Natural killer cell treated with Interleukin-12 subunit alpha and Interleukin-12 subunit beta and Interleukin-15 and Interleukin-18, amount 100 ng/mL, for 72 hours (primary cell): ENCODE measurements at regions not wholly inside any gene's neighbourhood (a gene's known extent, or its start where the extent isn't known, plus 50 kb on each side); places are given as distances from the start of the nearest gene placed in this dataset.
A peak's percentile ranks its signal among the peaks of the same experiment; 100 is the strongest.
"Not testable (repeated sequence)": the region's sequence is repeated elsewhere in the genome, so short reads cannot be mapped to it uniquely, and the experiment has no call there.

ENCODE experiments used
- ATAC-seq, 2 donors: fragments of 150-1000 bp; cut with Tn5 transposase in 1 of 2; sonication (Bioruptor Pico), chemical (Tn5 transposase) in 1 of 2; 2 replicates each; pipeline ENCODE4 v1.10.0; 2021
- DNase-seq: peaks from one replicate; pipeline ENCODE4 v3.0.0; 2022; ENCODE audit warnings: low spot score
- H3K27ac Mint-ChIP-seq, 2 donors: 1 replicate in 1 of 2; 2 replicates in 1 of 2; pipeline ENCODE4 v1.8.0; 2022; ENCODE audit warnings: mixed read lengths in 2 of 2, mild to moderate bottlenecking in 1 of 2, moderate library complexity in 1 of 2
- H3K27me3 Mint-ChIP-seq, 2 donors: 1 replicate in 1 of 2; 2 replicates in 1 of 2; pipeline ENCODE4 v1.8.0; 2022; ENCODE audit warnings: mixed read lengths in 2 of 2
- H3K36me3 Mint-ChIP-seq: one replicate; pipeline ENCODE4 v1.8.0; 2022; ENCODE audit warnings: mixed read lengths
- H3K4me1 Mint-ChIP-seq, 2 donors: 1 replicate in 1 of 2; 2 replicates in 1 of 2; pipeline ENCODE4 v1.8.0; 2022; ENCODE audit warnings: low read depth in 2 of 2, mixed read lengths in 2 of 2, mild to moderate bottlenecking in 1 of 2
- H3K4me3 Mint-ChIP-seq: one replicate; pipeline ENCODE4 v1.8.0; 2022; ENCODE audit warnings: mixed read lengths
- H3K9me3 Mint-ChIP-seq: 2 replicates; pipeline ENCODE4 v1.8.0; 2022; ENCODE audit warnings: mixed read lengths

GRCh38 chr5:34410411-34411139, 245.6 kb upstream of the RAI14 start:
- Mint-ChIP-seq H3K4me1 (no peaks in the 10 kb centered on the region), H3K9me3 (no peaks in the 10 kb centered on the region), H3K36me3 (no peaks in the 10 kb centered on the region), H3K4me3 (no peak overlapping the region), H3K27ac (no peak overlapping the region), H3K27me3 (peaks cover 0 to 8% of the 10 kb centered on the region in 2 donors)
- ATAC-seq (no peak), DNase-seq (no peak)

DNA sequence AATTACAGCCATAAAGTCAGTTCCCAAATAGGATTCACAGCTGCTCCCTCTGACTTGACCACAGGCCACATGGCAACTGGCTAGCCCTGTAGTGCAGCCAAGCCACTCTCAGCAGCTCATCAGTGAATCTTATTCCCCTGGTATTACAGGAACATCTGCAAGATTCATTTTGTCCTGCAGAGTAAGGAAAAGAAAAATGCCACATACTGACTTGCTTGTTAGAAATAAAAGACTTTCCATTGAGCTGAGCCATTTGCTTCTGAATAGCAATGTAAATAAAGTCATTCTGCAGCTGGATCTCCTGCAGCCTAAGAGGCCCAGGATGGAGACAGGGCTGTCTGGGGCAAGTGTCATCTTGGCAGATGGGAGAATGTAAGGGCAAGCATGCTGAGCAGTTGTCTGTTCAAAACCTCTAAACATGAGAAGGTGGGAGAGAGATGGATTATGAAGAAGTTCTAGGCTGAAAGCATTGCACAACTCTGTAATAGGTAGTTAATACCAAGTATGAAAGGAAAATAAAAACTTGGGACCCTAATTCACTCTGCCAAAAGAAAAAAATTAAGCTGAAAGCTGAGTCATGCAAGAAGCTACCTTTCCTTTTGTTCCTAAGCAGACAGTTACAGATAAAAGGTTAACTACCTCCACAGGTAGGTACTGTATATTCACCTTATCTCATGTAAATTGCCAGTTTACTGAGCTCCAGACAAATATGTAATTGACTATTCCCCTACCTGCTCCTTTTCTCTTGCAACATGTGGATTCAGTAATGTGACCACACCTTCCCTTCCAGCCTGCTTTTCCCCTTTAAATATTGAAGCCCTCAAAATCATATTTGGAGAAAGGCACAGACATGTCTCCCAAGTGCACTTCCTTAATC, 244.4 kb upstream of the RAI14 start:
- DNase-seq (no peak), ATAC-seq (no peak)
- Mint-ChIP-seq H3K9me3 (no peaks in the 10 kb centered on the region), H3K4me1 (no peaks in the 10 kb centered on the region), H3K27me3 (peaks cover 0 to 8% of the 10 kb centered on the region in 2 donors), H3K27ac (no peak overlapping the region), H3K36me3 (no peaks in the 10 kb centered on the region), H3K4me3 (no peak overlapping the region)

DNA sequence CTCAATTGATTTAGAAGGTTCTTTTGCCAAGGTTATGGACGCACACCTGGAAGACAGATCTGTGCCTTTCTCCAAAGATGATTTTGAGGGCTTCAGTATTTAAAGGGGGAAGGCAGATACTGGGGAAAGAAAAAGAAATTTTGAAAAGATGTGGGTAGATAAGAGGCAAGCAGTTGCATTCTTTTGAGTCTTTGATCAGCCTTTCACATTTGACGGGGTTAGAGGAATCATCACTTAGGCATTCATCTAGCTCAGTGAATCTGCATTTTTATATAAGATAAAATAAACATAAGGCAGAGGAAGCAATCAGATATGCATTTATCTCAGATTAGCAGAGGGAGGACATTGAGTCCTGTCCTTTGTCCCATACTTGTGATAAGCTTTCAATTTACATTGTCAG, 243.4 kb upstream of the RAI14 start:
- no peak overlapping the region for H3K4me3 Mint-ChIP-seq
- ATAC-seq = no peak
- H3K9me3 Mint-ChIP-seq = no peaks in the 10 kb centered on the region
- no peak overlapping the region for H3K27ac Mint-ChIP-seq
- H3K4me1 Mint-ChIP-seq = no peaks in the 10 kb centered on the region
- DNase-seq = no peak
- H3K27me3 Mint-ChIP-seq = peaks cover 0 to 8% of the 10 kb centered on the region in 2 donors
- H3K36me3 Mint-ChIP-seq = no peaks in the 10 kb centered on the region

- DNase-seq (no peak), ATAC-seq (peak in 1 of 2 donors; percentile 36)
- H3K9me3 Mint-ChIP-seq = no peaks in the 10 kb centered on the region
- peaks cover 4% of the 10 kb centered on the region for H3K36me3 Mint-ChIP-seq
- no peaks in the 10 kb centered on the region for H3K4me1 Mint-ChIP-seq
- no peak overlapping the region for H3K4me3 Mint-ChIP-seq
- H3K27ac Mint-ChIP-seq = no peak overlapping the region
- H3K27me3 Mint-ChIP-seq = peaks cover 0 to 8% of the 10 kb centered on the region in 2 donors
Measured at GRCh38 chr5:34415559-34416198, 240.4 kb upstream of the RAI14 start.

DNA sequence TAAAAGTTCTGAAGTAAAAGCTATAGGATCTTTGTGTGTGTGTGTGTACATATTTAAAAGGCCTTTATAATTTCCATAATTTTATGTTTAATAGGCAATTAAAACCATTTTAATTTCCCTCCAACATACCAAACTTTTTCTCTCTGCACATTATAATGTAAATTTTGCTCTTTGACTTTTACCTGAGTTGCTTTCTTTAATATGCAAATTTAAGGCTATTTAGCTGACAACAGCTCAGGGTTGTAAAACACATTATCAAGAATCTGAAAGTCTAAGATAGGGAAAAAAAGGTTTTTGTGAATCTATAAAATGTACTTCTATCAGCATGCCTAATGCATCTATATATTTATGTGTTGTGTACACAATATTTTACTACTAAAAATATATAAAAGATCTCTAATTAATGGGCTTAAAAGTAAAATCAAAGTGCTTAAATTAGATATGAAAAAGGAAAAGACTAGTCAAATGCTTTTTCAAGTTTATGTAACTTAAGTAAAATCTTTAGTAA, 239.6 kb upstream of the RAI14 start:
- Mint-ChIP-seq H3K9me3 (no peaks in the 10 kb centered on the region), H3K4me1 (no peaks in the 10 kb centered on the region), H3K27me3 (peaks cover 0 to 8% of the 10 kb centered on the region in 2 donors), H3K36me3 (peaks cover 4% of the 10 kb centered on the region), H3K27ac (no peak overlapping the region), H3K4me3 (no peak overlapping the region)
- ATAC-seq (no peak), DNase-seq (no peak)

GRCh38 chr5:34420191-34420590, 235.9 kb upstream of the RAI14 start:
- not testable (repeated sequence) for H3K4me1 Mint-ChIP-seq, ATAC-seq, H3K36me3 Mint-ChIP-seq, H3K9me3 Mint-ChIP-seq, H3K27ac Mint-ChIP-seq, H3K27me3 Mint-ChIP-seq, DNase-seq, H3K4me3 Mint-ChIP-seq

DNA sequence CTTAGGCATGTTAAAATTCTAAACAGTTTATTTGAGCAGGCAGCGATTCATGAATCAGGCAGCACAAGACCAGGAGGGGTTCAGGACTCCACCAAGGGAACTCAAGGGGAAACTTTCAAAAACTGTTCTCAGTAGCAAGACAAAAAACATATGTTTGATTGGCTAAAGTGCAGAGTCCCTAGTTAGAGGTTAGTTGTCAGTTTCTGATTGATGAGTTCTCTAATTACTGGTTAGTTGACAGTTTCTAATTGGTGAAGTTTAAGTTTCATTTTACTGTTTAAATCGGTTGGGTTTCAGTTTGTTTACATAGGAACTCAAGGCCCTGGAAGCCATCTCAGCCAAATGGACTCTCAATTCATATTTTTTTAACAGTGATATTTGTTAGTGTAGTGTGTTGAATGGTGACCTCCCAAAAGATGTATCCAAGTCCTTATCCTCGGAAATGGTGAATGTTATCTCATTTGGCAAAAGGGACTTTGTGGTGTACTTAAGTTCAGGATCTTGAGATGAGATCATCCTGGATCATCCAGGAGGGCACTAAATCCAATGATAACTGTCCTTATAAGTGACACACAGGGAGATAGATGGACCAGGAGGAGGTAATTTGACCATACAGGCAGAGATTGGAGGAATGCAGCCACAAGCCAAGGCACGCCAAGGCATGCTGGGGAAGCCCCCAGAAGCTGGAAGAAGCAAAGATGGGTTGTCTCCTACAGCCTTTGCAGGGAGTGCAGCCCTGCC, 219.2 kb upstream of the RAI14 start:
- no peak overlapping the region for H3K4me3 Mint-ChIP-seq
- H3K9me3 Mint-ChIP-seq = peaks cover 6% of the 10 kb centered on the region
- no peaks in the 10 kb centered on the region for H3K36me3 Mint-ChIP-seq
- peaks cover 10 to 17% of the 10 kb centered on the region in 2 donors for H3K27me3 Mint-ChIP-seq
- H3K4me1 Mint-ChIP-seq = no peaks in the 10 kb centered on the region
- no peak overlapping the region for H3K27ac Mint-ChIP-seq
- ATAC-seq = no peak
- DNase-seq = no peak

- H3K9me3 Mint-ChIP-seq = peaks cover 3% of the 10 kb centered on the region
- ATAC-seq = no peak
- no peaks in the 10 kb centered on the region for H3K4me1 Mint-ChIP-seq
- H3K27ac Mint-ChIP-seq = no peak overlapping the region
- H3K4me3 Mint-ChIP-seq = no peak overlapping the region
- no peaks in the 10 kb centered on the region for H3K36me3 Mint-ChIP-seq
- H3K27me3 Mint-ChIP-seq = peaks cover 3 to 10% of the 10 kb centered on the region in 2 donors
- no peak for DNase-seq
Measured at GRCh38 chr5:34439601-34440000, 216.5 kb upstream of the RAI14 start.

DNA sequence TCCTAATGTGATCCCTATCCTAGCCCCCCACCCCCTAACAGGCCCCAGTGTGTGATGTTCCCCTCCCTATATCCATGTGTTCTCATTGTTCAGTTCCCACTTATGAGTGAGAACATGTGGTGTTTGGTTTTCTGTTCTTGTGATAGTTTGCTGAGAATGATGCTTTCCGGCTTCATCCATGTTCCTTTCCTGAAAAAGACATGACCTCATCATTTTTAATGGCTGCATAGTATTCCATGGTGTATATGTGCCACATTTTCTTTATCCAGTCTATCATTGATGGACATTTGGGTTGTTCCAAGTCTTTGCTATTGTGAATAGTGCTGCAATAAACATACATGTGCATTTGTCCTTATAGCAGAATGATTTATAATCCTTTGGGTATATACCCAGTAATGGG, 214.4 kb upstream of the RAI14 start:
- DNase-seq, H3K4me1 Mint-ChIP-seq, H3K9me3 Mint-ChIP-seq, H3K36me3 Mint-ChIP-seq, H3K4me3 Mint-ChIP-seq, H3K27ac Mint-ChIP-seq, ATAC-seq: not testable (repeated sequence)
- peaks cover 17% of the 10 kb centered on the region in 2 donors for H3K27me3 Mint-ChIP-seq

GRCh38 chr5:34447424-34447823, 208.7 kb upstream of the RAI14 start:
- no peak for DNase-seq
- no peak for ATAC-seq
- H3K9me3 Mint-ChIP-seq = no peaks in the 10 kb centered on the region
- H3K27ac Mint-ChIP-seq = no peak overlapping the region
- peaks cover 26 to 38% of the 10 kb centered on the region in 2 donors for H3K27me3 Mint-ChIP-seq
- H3K36me3 Mint-ChIP-seq = no peaks in the 10 kb centered on the region
- no peaks in the 10 kb centered on the region for H3K4me1 Mint-ChIP-seq
- H3K4me3 Mint-ChIP-seq = no peak overlapping the region

DNA sequence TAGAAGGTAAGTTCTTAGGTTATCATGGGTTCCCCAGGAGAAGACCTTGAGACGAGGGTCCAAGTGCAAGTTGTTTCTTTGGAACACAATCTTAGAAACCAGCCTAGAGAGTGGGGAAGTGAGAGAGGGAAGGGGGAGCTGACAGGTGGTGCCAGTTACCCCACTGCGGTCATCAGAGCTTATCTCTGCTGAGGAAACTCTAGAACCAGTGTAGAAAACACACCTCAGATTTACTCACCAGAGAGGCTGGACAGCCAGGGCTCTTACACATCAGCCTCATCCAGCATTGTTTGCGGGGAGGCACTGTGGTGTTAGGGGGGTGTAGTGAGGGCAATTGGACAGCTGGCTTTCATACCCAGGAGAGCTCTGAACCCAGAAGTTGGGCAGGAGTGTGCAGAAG, 206.5 kb upstream of the RAI14 start:
- Mint-ChIP-seq H3K27ac (no peak overlapping the region), H3K4me1 (no peaks in the 10 kb centered on the region), H3K9me3 (no peaks in the 10 kb centered on the region), H3K27me3 (peaks cover 27 to 39% of the 10 kb centered on the region in 2 donors), H3K36me3 (no peaks in the 10 kb centered on the region), H3K4me3 (no peak overlapping the region)
- DNase-seq = no peak
- no peak for ATAC-seq

DNA sequence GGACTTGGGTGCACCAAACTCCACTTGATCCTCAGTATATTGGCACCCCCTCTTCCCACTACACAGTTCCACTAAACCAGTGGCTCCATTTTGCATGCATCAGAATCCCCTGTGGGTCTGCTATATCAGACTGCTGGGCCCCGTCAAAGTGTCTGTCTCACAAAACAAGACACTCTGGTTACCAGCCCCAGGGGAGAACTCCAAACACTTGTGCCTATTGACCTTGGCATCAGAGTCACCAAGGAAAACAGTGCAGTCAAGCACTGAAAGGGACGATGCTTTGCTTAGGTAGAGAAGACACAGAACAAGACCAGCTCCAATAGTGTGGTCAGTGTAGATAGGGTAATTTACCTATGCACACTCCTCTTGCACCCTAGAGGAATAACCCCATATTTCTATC, 205.8 kb upstream of the RAI14 start:
- Mint-ChIP-seq H3K9me3 (no peaks in the 10 kb centered on the region), H3K4me3 (no peak overlapping the region), H3K36me3 (no peaks in the 10 kb centered on the region), H3K27me3 (peaks cover 24 to 34% of the 10 kb centered on the region in 2 donors), H3K27ac (no peak overlapping the region), H3K4me1 (no peaks in the 10 kb centered on the region)
- ATAC-seq (peak in 1 of 2 donors; percentile 48), DNase-seq (no peak)

DNA sequence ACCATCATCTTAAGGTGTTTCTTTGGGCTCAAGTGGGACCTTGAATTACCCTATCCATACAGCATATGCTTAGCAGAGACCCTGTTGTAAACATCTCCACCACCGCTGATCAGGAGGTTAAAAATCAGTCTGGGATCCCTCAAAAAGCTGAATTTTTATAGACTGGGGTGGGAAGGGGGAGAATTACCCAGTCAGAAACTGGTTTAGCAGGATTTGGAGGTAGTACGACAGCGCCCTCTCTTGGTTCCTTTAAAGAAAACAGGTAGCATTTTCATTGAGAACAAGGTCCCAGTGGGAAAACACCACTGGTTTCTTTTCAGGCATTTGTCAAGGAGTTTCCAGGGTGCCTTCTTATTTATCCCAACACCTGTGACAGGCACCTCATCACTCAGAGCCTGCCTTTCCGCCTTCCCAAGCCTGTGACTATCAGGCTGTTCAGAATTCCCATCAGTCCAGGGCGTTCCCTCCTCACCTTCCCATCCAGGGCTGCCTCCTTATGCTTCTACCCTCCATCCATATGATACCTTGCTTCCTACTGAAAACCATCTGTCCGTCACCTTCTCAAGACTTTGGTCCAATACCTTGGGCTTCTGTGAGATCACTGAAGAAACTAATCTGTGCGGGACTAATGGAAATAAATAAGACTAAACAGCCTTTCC, 203.8 kb upstream of the RAI14 start:
- H3K36me3 Mint-ChIP-seq = no peaks in the 10 kb centered on the region
- no peak overlapping the region for H3K4me3 Mint-ChIP-seq
- ATAC-seq (no peak), DNase-seq (no peak)
- no peak overlapping the region for H3K27ac Mint-ChIP-seq
- H3K4me1 Mint-ChIP-seq = no peaks in the 10 kb centered on the region
- no peaks in the 10 kb centered on the region for H3K9me3 Mint-ChIP-seq
- H3K27me3 Mint-ChIP-seq = peaks cover 22 to 23% of the 10 kb centered on the region in 2 donors
